ENCODE measurements at regions not wholly inside any gene's neighbourhood (a gene's known extent, or its start where the extent isn't known, plus 50 kb on each side); places are given as distances from the start of the nearest gene placed in this dataset.

- no peak for TF ChIP-seq EP300 (IDR thresholded peaks at IDR 0.05)
- Histone ChIP-seq H3K27me3 (no peaks in the 10 kb centered on the region), H3K36me3 (no peaks in the 10 kb centered on the region), H3K9me3 (no peaks in the 10 kb centered on the region), H3K4me3 (no peak overlapping the region), H3K4me1 (no peaks in the 10 kb centered on the region), H3K27ac (no peak overlapping the region)
- 55 to 63% (median 58%) methylated on average over 2 of the region's 2 CpGs for WGBS, 5 donors
- DNase-seq = no peak
- intact Hi-C loops (cut with DNase I; ENCODE audit: low total_unique reads) = no loop called here
These were observed 137.0 kb upstream of the ATP5MC3 start for GRCh38 chr2:175318542-175318941.

GRCh38 chr2:175317751-175318150 is 136.2 kb upstream of the ATP5MC3 start:
- no peaks in the 10 kb centered on the region for H3K27me3 ChIP-seq
- no peak for TF ChIP-seq POLR2AphosphoS5 (IDR thresholded peaks at IDR 0.05)
- no peak for TF ChIP-seq POLR2A (IDR thresholded peaks at IDR 0.05)
- TF ChIP-seq, protein P1, sequence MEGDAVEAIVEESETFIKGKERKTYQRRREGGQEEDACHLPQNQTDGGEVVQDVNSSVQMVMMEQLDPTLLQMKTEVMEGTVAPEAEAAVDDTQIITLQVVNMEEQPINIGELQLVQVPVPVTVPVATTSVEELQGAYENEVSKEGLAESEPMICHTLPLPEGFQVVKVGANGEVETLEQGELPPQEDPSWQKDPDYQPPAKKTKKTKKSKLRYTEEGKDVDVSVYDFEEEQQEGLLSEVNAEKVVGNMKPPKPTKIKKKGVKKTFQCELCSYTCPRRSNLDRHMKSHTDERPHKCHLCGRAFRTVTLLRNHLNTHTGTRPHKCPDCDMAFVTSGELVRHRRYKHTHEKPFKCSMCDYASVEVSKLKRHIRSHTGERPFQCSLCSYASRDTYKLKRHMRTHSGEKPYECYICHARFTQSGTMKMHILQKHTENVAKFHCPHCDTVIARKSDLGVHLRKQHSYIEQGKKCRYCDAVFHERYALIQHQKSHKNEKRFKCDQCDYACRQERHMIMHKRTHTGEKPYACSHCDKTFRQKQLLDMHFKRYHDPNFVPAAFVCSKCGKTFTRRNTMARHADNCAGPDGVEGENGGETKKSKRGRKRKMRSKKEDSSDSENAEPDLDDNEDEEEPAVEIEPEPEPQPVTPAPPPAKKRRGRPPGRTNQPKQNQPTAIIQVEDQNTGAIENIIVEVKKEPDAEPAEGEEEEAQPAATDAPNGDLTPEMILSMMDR (IDR thresholded peaks at IDR 0.05) = no peak
- no peak for TF ChIP-seq EP300 (IDR thresholded peaks at IDR 0.05)
- H3K9me3 ChIP-seq = no peaks in the 10 kb centered on the region
- H3K4me1 ChIP-seq = no peaks in the 10 kb centered on the region
- H3K36me3 ChIP-seq = no peaks in the 10 kb centered on the region
- DNase-seq = no peak
- intact Hi-C loops (cut with DNase I; ENCODE audit: low total_unique reads) = no loop called here
- no peak overlapping the region for H3K27ac ChIP-seq
- H3K4me3 ChIP-seq = no peak overlapping the region
- 72 to 90% (median 80%) methylated on average over 2 of the region's 2 CpGs for WGBS, 5 donors

GRCh38 chr2:175312137-175312536 is 130.6 kb upstream of the ATP5MC3 start:
- Histone ChIP-seq H3K27me3 (peaks cover 0 to 5% (median 0%) of the 10 kb centered on the region in 3 donors), H3K9me3 (no peaks in the 10 kb centered on the region), H3K4me3 (no peak overlapping the region), H3K4me1 (no peaks in the 10 kb centered on the region), H3K36me3 (no peaks in the 10 kb centered on the region), H3K27ac (no peak overlapping the region)
- no peak for DNase-seq
- intact Hi-C loops (cut with DNase I; ENCODE audit: low total_unique reads) = no loop called here
- no peak for TF ChIP-seq POLR2AphosphoS5 (IDR thresholded peaks at IDR 0.05)
- TF ChIP-seq POLR2A (IDR thresholded peaks at IDR 0.05) = no peak
- TF ChIP-seq, protein P1 (IDR thresholded peaks at IDR 0.05) = no peak
- no peak for TF ChIP-seq EP300 (IDR thresholded peaks at IDR 0.05)
- 31 to 48% (median 42%) methylated on average over 2 of the region's 2 CpGs for WGBS, 5 donors

DNA sequence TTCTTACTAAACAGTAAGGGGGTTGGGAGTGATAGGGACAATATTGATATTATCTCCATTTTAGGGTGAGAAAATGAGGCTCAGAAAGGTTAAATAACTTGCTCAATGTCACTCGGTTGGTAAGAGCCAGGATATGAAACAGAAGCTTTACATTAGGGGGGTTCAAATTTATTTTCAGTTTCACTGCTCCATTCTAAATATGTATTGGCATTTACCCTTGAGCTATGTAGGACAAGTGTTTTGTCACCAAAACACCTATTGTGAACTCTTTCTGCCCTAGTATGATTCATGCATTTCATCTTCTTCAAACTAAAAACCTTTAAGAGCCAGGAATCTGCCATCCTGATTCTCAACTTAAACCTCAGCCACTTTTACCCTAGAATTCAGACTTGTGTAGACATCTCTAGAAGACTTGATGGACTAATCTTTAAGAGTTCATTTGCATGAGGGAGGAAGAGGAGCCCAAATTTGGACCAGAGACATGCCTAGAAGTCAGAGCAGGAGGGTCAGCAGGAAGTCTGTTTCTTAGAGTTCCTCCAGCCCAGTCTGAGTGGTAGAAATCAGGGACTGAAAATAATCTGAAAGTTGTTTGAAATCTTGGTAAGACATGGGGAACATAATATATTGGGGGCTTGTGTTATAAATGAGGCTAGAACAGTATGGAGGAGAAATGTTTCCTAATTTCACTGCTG is 129.4 kb upstream of the ATP5MC3 start:
- Histone ChIP-seq H3K9me3 (no peaks in the 10 kb centered on the region), H3K4me3 (no peak overlapping the region), H3K27me3 (peaks cover 0 to 5% (median 0%) of the 10 kb centered on the region in 3 donors), H3K36me3 (no peaks in the 10 kb centered on the region), H3K4me1 (no peaks in the 10 kb centered on the region), H3K27ac (no peak overlapping the region)
- intact Hi-C loops (cut with DNase I; ENCODE audit: low total_unique reads) = no loop called here
- TF ChIP-seq POLR2A (IDR thresholded peaks at IDR 0.05) (no peak), EP300 (IDR thresholded peaks at IDR 0.05) (no peak), POLR2AphosphoS5 (IDR thresholded peaks at IDR 0.05) (no peak)
- TF ChIP-seq, protein P1 (IDR thresholded peaks at IDR 0.05) = no peak
- WGBS, 5 donors = 64 to 83% (median 72%) methylated on average over 1 of the region's 1 CpG
- no peak for DNase-seq

DNA sequence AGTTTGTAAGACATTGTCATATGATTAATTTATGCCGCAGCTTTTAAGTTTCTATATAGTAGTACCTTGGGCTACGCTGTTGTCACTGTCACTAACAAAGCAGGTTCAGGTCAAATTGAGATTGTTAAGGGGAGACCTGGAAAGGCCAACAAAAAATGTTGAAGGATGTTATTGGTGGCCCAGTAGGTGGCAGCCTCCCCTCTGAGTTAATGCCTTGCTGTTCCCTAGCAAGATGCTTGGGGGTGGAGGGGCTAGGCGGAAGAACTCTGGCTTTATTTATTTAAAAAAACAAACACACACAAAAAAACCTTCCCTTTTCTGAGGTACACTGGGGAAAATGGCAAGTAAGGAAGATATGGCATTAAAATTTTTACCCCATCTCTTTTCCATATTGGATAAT is 128.3 kb upstream of the ATP5MC3 start:
- DNase-seq = peak in 1 of 2 donors; percentile 38
- H3K9me3 ChIP-seq = no peaks in the 10 kb centered on the region
- no peak for TF ChIP-seq EP300 (IDR thresholded peaks at IDR 0.05)
- TF ChIP-seq, protein P1 (IDR thresholded peaks at IDR 0.05) = no peak
- TF ChIP-seq POLR2AphosphoS5 (IDR thresholded peaks at IDR 0.05) = no peak
- no peak for TF ChIP-seq POLR2A (IDR thresholded peaks at IDR 0.05)
- H3K4me3 ChIP-seq = no peak overlapping the region
- no peaks in the 10 kb centered on the region for H3K36me3 ChIP-seq
- H3K27ac ChIP-seq = no peak overlapping the region
- peaks cover 0 to 5% (median 0%) of the 10 kb centered on the region in 3 donors for H3K27me3 ChIP-seq
- intact Hi-C loops (cut with DNase I; ENCODE audit: low total_unique reads) = no loop called here
- H3K4me1 ChIP-seq = no peaks in the 10 kb centered on the region
- 24 to 52% (median 43%) methylated on average over 3 of the region's 3 CpGs for WGBS, 5 donors
